ENCODE measurements at regions not wholly inside any gene's neighbourhood (a gene's known extent, or its start where the extent isn't known, plus 50 kb on each side); places are given as distances from the start of the nearest gene placed in this dataset.

DNA sequence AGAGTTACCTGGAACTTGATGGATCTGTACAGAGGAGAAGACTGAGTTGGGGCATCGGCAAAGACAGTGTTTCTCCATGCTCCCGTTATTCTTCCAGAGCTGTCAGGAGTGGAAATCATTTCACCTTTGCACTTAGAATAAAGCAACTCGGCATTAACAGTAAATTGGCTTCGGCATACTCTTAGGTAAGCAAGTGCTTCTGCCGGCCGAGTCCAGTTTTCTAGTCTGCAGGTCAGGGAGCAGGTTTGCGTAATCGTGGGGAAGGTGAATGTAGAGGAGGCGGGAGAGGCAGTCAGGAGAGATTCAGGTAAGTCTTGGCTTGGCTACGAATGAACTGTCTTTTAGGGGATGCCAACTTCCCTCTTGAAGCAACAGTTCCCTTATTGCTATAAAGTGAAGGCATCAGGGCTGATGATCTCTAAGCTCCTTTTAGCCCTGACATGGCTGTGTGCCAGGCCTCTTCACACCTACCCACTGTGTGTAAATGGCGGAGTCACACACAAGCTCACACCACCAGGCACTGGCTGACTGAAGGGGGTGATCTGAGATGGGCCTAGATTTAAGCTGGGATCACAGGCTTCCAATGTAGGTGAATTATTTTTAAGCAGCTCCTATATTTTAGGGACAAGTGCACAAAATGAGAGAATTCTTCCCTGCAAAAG lies 127.1 kb downstream of the GATA3 start:
- Histone ChIP-seq H3K27me3 (ENCODE audit: low read depth) (no peaks in the 10 kb centered on the region; the same call in 1 of the 2 replicates), H3K36me3 (replicated peaks) (no peaks in the 10 kb centered on the region), H3K9me3 (no peaks in the 10 kb centered on the region), H3K4me1 (no peaks in the 10 kb centered on the region), H3K4me3 (no peak overlapping the region)
- DNase-seq (ENCODE audit: low spot score in 2 of 2), result no peak
- in situ Hi-C loops (cut with MboI; ENCODE audit: low sequenced_read_pairs), result no loop called here

DNA sequence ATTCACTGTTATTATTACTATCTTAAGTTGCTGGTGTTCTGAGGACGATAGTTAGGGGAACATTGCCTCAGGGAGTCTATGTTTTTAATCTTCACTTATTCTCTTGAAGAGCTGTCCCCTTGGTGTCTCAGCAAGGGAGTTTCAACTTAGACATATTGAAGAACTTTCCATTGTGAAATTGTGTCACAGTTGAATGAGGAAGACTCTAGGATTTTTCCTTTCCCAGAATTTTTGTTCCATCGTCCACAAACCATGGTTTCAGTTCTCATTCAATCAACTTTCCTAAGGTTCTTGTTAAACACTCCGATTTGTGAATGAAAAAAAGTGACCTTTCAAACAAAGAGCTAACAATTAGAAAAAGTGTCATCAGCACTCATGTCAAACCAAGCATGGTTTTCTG lies 128.3 kb downstream of the GATA3 start:
- H3K27me3 ChIP-seq (ENCODE audit: low read depth), result no peaks in the 10 kb centered on the region; the same call in 1 of the 2 replicates
- no peaks in the 10 kb centered on the region for H3K9me3 ChIP-seq
- no peak for DNase-seq (ENCODE audit: low spot score in 2 of 2)
- no peak overlapping the region for H3K4me3 ChIP-seq
- H3K4me1 ChIP-seq, result no peaks in the 10 kb centered on the region
- in situ Hi-C loops (cut with MboI; ENCODE audit: low sequenced_read_pairs), result no loop called here
- no peaks in the 10 kb centered on the region for H3K36me3 ChIP-seq (replicated peaks)

DNA sequence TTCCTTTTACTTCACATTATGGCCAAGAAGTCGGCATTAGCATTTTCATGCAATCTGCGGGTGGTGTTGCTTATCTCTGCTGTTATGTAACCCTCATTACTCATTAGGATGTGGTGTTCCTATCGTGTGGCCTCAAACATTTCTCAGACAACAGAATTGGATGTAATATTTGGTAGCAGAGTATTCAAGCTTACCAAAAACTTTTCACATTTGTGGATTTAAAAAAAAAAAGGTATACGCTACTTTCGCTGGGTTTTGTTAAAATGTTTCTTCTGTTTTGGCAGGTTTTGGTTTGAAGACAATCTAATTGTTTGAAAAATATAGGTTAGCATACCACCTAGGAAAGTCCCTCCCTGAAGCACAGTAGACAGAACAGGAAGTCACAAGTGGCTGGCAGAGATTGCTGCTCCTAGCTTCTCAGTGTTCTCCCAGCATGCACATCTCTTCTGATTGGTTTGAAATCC lies 128.8 kb downstream of the GATA3 start:
- in situ Hi-C loops (cut with MboI; ENCODE audit: low sequenced_read_pairs), result no loop called here
- no peaks in the 10 kb centered on the region; the same call in 1 of the 2 replicates for H3K27me3 ChIP-seq (ENCODE audit: low read depth)
- H3K9me3 ChIP-seq, result no peaks in the 10 kb centered on the region
- no peaks in the 10 kb centered on the region for H3K36me3 ChIP-seq (replicated peaks)
- no peak for DNase-seq (ENCODE audit: low spot score in 2 of 2)
- no peaks in the 10 kb centered on the region for H3K4me1 ChIP-seq
- no peak overlapping the region for H3K4me3 ChIP-seq

DNA sequence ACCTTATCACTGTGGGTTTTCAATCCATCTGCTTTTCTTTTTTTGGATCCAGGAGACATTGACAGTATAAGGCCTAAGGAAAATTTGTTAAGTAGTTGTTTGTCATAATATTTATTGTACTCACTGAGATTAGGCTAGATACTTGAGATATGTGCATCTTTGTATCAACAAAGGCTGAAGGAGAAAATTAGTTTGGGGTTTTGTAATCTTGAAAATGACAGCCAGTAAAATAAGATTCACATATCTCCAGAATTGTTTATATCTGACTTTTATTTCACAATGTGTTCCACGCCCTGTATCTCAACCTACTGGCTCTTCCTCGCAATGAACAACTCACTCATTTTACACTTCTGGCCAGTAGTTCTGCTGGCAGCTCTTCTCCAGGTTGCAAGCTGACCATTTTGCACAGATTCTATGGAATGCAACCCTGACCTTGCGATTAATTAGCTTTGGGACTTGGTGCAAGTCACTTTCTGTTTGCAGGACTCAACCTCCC lies 132.7 kb downstream of the GATA3 start:
- Histone ChIP-seq H3K9me3 (no peaks in the 10 kb centered on the region; the same call in 1 of the 2 replicates), H3K36me3 (replicated peaks) (no peaks in the 10 kb centered on the region), H3K27me3 (ENCODE audit: low read depth) (peaks cover 4% of the 10 kb centered on the region; the same call in 1 of the 2 replicates), H3K4me1 (no peaks in the 10 kb centered on the region), H3K4me3 (no peak overlapping the region)
- in situ Hi-C loops (cut with MboI; ENCODE audit: low sequenced_read_pairs), result no loop called here
- no peak for DNase-seq (ENCODE audit: low spot score in 2 of 2)

DNA sequence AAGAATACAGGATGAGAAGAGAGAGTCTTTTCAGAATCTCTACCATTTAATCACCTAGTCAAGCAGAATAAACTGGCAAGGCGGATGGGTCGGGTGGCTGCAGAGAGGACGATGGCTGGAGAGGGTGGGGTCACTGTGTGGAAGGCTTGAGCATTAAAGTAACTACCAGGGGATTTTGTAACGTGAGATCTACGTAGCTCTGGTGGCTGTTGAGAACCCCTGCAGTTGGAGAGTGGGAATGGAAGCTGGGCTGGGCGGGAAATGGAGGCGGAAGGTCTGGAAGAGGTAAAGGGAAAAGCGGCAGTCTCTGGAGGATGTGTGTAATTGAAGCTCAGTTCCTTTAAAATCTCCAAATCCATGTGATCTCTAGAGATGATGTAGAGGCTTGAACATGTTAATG lies 135.0 kb downstream of the GATA3 start:
- DNase-seq (ENCODE audit: low spot score in 2 of 2), result no peak
- Histone ChIP-seq H3K4me3 (no peak overlapping the region), H3K27me3 (ENCODE audit: low read depth) (0 out of 2 replicates have a peak, but pooled peaks cover 4% of the 10 kb centered on the region), H3K36me3 (replicated peaks) (no peaks in the 10 kb centered on the region), H3K4me1 (no peaks in the 10 kb centered on the region), H3K9me3 (no peaks in the 10 kb centered on the region; the same call in 1 of the 2 replicates)
- in situ Hi-C loops (cut with MboI; ENCODE audit: low sequenced_read_pairs), result no loop called here

DNA sequence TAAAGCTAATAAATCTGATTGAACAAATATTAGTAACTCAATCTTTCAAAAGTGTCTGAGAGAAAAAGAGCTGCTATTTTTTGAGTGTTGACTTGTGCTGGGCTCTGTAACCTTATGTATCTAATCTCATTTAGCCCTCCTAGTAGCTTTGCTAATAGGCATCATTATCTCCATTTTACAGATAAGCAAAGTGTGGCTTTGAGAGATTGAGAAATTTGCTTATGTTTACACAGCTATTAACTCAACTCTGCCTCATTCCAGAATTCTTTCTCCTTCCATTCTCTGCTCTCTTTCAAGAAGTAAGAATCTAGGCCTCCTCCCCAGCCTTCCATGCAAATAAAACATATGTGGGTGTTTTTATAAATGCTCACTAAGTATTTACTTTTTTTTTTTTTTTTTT lies 137.8 kb downstream of the GATA3 start:
- H3K9me3 ChIP-seq, result no peaks in the 10 kb centered on the region; the same call in 1 of the 2 replicates
- no peaks in the 10 kb centered on the region for H3K4me1 ChIP-seq
- in situ Hi-C loops (cut with MboI; ENCODE audit: low sequenced_read_pairs), result no loop called here
- H3K4me3 ChIP-seq, result no peak overlapping the region
- no peaks in the 10 kb centered on the region for H3K36me3 ChIP-seq (replicated peaks)
- DNase-seq (ENCODE audit: low spot score in 2 of 2), result no peak
- H3K27me3 ChIP-seq (ENCODE audit: low read depth), result 0 out of 2 replicates have a peak, but pooled peaks cover 4% of the 10 kb centered on the region

DNA sequence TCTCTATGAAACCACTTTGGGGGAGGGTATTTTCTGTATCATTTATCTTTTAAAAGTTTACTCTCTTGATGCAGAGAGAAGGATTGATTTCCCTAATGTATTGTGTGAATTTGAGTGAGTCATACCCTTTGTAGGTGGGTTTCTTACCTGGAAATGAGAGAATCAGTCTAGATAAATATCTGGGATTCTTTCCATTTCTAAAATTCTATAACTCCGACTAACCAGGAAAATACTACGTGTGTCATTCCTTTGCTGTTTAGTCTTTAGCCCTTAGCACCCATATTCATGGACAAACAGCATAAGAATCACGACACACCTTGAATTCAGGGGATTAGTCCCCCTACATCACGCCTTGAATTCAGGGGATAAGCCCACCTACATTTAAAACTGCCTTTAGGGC lies 139.1 kb downstream of the GATA3 start:
- DNase-seq (ENCODE audit: low spot score in 2 of 2), result no peak
- Histone ChIP-seq H3K4me3 (no peak overlapping the region), H3K27me3 (ENCODE audit: low read depth) (0 out of 2 replicates have a peak, but pooled peaks cover 4% of the 10 kb centered on the region), H3K9me3 (no peaks in the 10 kb centered on the region; the same call in 1 of the 2 replicates), H3K4me1 (no peaks in the 10 kb centered on the region), H3K36me3 (replicated peaks) (no peaks in the 10 kb centered on the region)
- in situ Hi-C loops (cut with MboI; ENCODE audit: low sequenced_read_pairs), result no loop called here

DNA sequence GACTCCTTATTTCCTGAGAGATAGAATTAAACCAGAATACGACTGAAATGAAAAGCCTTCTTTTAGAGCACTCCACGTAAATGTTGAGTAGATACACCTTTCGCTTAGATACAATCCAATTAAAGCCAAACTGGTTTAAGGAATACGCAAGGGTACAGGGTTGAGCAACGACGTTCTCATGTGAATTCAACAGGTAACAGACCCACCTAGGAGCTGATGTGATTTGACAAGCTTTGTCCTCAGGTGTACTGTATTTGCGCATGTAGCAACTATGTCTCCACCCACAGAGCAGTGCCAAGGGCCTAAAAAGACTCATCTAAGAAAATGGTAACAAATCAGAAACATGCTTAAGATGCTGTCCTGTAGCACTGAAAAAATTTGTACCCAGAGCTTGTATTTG lies 139.6 kb downstream of the GATA3 start:
- no peaks in the 10 kb centered on the region; the same call in 1 of the 2 replicates for H3K9me3 ChIP-seq
- DNase-seq (ENCODE audit: low spot score in 2 of 2), result no peak
- in situ Hi-C loops (cut with MboI; ENCODE audit: low sequenced_read_pairs), result no loop called here
- peaks cover 4% of the 10 kb centered on the region; the same call in 1 of the 2 replicates for H3K27me3 ChIP-seq (ENCODE audit: low read depth)
- no peak overlapping the region for H3K4me3 ChIP-seq
- H3K4me1 ChIP-seq, result no peaks in the 10 kb centered on the region
- no peaks in the 10 kb centered on the region for H3K36me3 ChIP-seq (replicated peaks)

DNA sequence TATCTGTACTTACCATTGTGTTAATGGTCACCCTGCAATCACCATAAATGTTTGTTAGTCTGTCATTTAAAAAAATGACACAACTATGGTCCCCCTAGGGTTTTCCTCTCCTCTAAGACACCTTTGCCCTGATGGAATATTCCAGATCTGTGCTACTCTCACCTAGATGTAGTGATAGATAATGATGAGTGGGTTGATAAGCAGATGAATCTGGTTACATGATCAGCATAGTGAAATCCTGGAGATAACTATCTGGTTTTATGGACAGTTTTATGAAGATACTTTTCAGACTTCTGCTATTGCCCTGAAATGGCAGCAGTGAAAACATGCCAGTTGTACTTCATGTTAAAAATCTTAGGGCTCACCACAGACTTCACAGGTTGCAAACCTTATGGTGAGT lies 152.4 kb downstream of the GATA3 start:
- Histone ChIP-seq H3K4me3 (no peak overlapping the region), H3K4me1 (no peaks in the 10 kb centered on the region), H3K9me3 (no peaks in the 10 kb centered on the region), H3K36me3 (replicated peaks) (no peaks in the 10 kb centered on the region), H3K27me3 (ENCODE audit: low read depth) (no peaks in the 10 kb centered on the region)
- in situ Hi-C loops (cut with MboI; ENCODE audit: low sequenced_read_pairs), result no loop called here
- DNase-seq (ENCODE audit: low spot score in 2 of 2), result no peak

DNA sequence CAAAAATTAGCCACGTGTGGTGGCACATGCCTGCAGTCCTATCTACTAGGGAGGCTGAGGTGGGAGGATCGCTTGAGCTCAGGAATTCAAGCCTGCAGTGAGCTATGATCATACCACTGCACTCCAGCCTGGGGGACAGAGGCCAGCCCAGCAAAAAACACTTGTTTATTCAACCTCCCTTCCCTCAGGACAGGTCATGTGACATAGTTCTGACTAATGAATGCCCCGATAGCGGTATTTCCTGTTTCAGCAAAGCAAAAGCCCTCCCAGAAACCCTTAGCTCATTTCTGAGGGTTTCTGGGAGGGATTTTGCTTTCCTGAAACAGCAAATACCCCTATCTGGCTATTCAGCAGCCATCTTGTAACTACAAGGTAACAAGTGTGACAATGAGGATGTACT lies 157.1 kb downstream of the GATA3 start:
- no peak for DNase-seq (ENCODE audit: low spot score in 2 of 2)
- no peaks in the 10 kb centered on the region for H3K9me3 ChIP-seq
- H3K4me1 ChIP-seq, result no peaks in the 10 kb centered on the region
- no peaks in the 10 kb centered on the region for H3K36me3 ChIP-seq (replicated peaks)
- no peak overlapping the region for H3K4me3 ChIP-seq
- in situ Hi-C loops (cut with MboI; ENCODE audit: low sequenced_read_pairs), result no loop called here
- no peaks in the 10 kb centered on the region for H3K27me3 ChIP-seq (ENCODE audit: low read depth)

DNA sequence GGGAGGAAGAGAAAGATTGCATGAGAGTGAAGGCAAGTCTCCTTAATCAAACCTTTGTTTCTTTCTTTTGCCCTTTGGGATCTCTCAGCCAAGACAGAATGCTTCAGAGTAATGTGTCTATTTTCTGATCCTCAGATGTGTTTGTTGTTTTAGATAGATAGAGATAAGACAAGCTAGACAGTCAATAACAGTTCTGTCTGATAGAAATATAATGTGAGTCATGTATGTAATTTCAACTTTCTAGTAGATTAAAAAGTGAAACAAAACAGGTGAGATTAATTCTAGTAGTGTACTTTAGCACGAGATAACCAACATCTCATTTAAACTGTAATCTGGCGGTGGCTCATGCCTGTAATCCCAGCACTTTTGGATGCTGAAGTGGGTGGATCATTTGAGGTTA lies 159.2 kb downstream of the GATA3 start:
- Histone ChIP-seq H3K4me3 (no peak overlapping the region), H3K27me3 (ENCODE audit: low read depth) (no peaks in the 10 kb centered on the region), H3K4me1 (no peaks in the 10 kb centered on the region), H3K36me3 (replicated peaks) (no peaks in the 10 kb centered on the region), H3K9me3 (no peaks in the 10 kb centered on the region)
- in situ Hi-C loops (cut with MboI; ENCODE audit: low sequenced_read_pairs), result no loop called here
- no peak for DNase-seq (ENCODE audit: low spot score in 2 of 2)

DNA sequence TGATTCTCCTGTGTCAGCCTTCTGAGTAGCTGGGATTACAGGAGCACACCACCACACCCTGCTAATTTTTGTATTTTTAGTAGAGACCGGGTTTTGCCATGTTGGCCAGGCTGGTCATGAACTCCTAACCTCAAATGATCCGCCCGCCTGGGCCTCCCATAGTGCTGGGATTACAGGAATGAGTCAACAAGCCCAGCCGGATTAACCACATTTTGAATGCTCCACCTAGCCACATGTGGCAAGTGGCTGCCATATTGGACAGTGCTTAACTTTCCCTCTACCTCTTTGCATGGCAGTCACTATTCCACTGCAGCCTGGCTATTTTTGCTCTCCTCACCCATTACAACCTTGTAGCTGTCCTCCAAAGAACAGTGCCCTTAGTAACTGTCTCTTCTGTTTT lies 160.1 kb downstream of the GATA3 start:
- in situ Hi-C loops (cut with MboI; ENCODE audit: low sequenced_read_pairs), result no loop called here
- no peaks in the 10 kb centered on the region for H3K27me3 ChIP-seq (ENCODE audit: low read depth)
- no peaks in the 10 kb centered on the region for H3K4me1 ChIP-seq
- no peaks in the 10 kb centered on the region for H3K9me3 ChIP-seq
- no peak overlapping the region for H3K4me3 ChIP-seq
- no peak for DNase-seq (ENCODE audit: low spot score in 2 of 2)
- H3K36me3 ChIP-seq (replicated peaks), result no peaks in the 10 kb centered on the region

DNA sequence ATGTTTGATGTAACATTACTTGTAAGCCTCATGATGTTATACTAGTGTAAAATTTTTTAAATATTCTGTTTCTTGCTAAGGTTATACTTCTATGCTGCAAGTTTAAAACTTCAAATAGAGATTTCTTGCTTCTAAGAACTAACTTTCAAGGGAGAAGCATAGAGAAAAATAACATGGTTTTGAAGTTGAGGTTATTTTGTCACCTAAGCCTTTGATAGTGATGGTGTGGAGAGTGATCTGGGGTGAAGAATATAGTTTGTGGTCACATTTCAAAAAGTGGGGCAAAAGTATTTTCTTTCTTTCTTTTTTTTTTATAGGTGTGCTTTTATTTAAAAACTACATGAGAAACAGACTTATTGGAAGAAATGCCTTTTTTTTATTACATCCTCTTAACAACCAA lies 162.4 kb downstream of the GATA3 start:
- Histone ChIP-seq H3K4me3 (no peak overlapping the region), H3K9me3 (no peaks in the 10 kb centered on the region), H3K4me1 (no peaks in the 10 kb centered on the region), H3K36me3 (replicated peaks) (no peaks in the 10 kb centered on the region), H3K27me3 (ENCODE audit: low read depth) (no peaks in the 10 kb centered on the region)
- no peak for DNase-seq (ENCODE audit: low spot score in 2 of 2)
- in situ Hi-C loops (cut with MboI; ENCODE audit: low sequenced_read_pairs), result no loop called here

DNA sequence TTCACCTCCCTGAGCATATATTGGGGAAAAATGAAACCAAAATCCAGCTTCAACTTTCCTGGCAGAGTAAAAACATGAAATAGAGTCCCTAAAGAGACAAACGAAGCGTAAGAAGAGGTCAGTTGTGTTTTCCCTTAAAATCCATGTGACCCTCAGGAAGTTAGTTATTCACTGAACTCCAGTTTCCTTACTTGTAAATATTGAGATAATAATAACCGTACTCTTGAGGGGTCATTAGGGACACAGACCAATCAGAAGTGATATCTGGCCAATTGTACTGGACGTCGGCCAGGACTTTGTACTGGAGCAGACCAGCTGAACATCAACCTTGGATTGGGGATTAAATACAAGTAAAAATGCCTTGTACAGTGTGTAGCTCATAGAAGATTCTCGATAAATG lies 167.0 kb downstream of the GATA3 start:
- H3K27me3 ChIP-seq (ENCODE audit: low read depth), result no peaks in the 10 kb centered on the region
- no peaks in the 10 kb centered on the region for H3K9me3 ChIP-seq
- no peaks in the 10 kb centered on the region for H3K4me1 ChIP-seq
- no peak for DNase-seq (ENCODE audit: low spot score in 2 of 2)
- no peak overlapping the region for H3K4me3 ChIP-seq
- no peaks in the 10 kb centered on the region for H3K36me3 ChIP-seq (replicated peaks)
- in situ Hi-C loops (cut with MboI; ENCODE audit: low sequenced_read_pairs), result no loop called here

Measured in HAP-1 (cell line).